HG03159 (cell line): ENCODE measurements at regions not wholly inside any gene's neighbourhood (a gene's known extent, or its start where the extent isn't known, plus 50 kb on each side); places are given as distances from the start of the nearest gene placed in this dataset.
"Not testable (repeated sequence)": the region's sequence is repeated elsewhere in the genome, so short reads cannot be mapped to it uniquely, and the experiment has no call there.

Experiments used
- ATAC-seq: cut with Tn5 transposase; IDR thresholded peaks from one replicate; pipeline ENCODE4 v1.9.1; 2021; ENCODE audit warnings: mild to moderate bottlenecking, moderate library complexity; ENCODE audit not compliant: unreplicated experiment

- no peak for ATAC-seq
Observed at GRCh38 chr5:88092958-88093605, 175.6 kb downstream of the TMEM161B start.

GRCh38 chr5:88092358-88092757 lies 176.3 kb downstream of the TMEM161B start:
- no peak for ATAC-seq

GRCh38 chr5:88090506-88090905 lies 178.1 kb downstream of the TMEM161B start:
- ATAC-seq: no peak

DNA sequence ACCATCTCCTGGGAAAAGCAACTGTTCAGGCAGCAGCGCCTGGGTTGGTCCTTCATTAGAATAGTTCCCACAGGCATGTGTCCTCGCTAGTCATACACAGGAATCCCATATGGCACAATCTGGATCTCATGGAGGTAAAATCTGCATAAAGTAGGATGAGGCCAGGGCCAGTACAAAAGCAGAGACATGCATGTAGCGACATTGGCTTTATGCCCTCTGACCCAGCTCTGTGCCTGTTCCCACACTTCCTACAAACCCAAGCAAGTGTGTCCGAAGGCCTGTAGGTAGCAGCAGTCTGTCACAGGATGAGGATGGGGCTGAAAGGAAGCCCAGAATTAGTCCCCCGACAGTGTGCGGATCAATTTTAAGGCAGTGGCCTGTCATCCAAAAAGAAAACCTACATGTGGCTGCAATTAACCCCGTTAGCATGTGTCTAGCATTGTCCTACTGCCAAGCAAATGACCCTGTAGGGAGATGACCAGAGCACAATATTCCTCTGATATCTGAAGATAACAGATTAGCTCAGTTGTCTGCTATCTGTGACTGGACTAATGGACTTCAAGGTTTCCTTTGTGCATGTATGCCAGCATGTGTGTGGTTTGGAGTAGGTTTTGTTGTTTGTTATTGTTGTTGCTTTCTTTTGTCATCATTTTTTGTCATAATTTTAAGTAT lies 178.8 kb downstream of the TMEM161B start:
- no peak for ATAC-seq

DNA sequence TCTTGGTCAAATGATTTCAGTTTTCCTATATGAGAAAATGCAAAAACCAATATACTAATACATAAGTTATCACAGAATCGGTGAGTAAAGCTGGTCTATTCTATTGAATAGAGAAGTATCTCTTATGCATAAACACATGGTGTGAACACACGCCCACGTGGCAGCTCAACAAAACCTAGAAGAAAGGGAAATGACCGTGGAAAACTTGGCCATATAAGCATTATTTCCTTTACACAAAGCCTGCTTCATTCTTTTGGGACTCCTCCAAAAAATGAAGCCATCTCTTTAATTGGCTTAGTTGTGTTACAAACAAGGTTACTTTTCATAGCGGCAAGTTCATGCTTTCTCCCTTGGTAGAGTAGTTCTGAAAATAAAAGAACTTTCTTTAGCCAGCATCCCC lies 183.2 kb downstream of the TMEM161B start:
- no peak for ATAC-seq

DNA sequence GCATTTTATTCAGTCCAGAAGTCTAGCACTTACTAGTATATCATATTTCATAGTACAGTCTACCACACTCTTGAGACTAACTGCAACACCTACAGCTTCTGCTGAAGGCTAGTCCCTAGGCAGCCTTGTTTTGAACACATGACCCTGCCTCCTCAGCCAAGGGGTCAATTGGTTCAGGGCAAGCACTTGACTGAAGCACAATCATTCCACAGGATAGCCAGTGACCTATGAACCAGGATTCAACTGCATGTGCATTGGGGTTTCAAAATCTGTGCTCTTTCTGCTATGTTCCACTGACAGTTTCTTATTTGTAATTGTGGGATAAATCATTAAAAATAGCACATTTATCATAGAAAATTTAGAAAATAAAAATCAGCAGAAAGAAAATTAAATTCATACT lies 186.8 kb downstream of the TMEM161B start:
- no peak for ATAC-seq

- ATAC-seq: no peak
Observed at GRCh38 chr5:88063813-88064212, 204.8 kb downstream of the TMEM161B start.

GRCh38 chr5:88060194-88060593 lies 208.5 kb downstream of the TMEM161B start:
- no peak for ATAC-seq

- ATAC-seq: no peak
Observed at GRCh38 chr5:88058625-88059024, 210.0 kb downstream of the TMEM161B start.

GRCh38 chr5:88052468-88052867 lies 216.2 kb downstream of the TMEM161B start:
- not testable (repeated sequence) for ATAC-seq

DNA sequence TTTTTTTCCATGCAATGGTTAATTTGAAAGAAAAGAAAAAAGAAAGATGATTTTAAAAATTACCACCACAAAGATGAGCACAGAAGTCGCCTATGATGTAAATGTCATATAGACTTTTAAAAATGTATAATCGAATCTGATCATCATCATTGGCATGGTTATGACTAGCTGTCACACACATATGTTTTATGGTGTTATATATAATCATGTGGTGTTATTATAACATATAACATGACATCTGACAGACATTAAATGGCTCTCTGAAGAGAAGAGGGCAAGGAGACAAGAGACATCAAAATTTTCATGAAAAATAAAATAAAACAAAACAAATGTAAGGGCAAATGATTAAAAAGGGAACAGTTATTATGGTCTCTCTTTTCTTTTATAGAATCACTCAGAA lies 217.5 kb downstream of the TMEM161B start:
- ATAC-seq: no peak

DNA sequence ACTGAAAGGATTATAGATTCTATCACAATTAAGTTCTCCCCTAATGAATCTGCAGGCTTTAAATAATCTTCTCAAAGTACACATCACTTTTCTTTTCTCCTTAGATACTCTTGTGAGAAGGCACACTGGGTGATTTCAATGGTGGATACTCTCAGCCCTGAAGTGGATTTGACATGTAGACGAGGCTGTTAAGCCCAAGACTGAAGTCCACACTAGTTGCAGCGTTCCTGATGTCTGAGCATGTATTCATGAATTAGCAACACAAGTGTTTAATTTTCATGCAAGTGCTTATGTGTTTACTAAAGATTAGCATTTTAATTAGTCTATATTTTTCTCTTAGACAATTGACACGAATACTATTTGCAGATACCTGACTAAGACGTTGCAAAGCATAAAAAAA lies 218.9 kb downstream of the TMEM161B start:
- ATAC-seq: no peak

- ATAC-seq: no peak
Observed at GRCh38 chr5:88049156-88049555, 219.5 kb downstream of the TMEM161B start.

DNA sequence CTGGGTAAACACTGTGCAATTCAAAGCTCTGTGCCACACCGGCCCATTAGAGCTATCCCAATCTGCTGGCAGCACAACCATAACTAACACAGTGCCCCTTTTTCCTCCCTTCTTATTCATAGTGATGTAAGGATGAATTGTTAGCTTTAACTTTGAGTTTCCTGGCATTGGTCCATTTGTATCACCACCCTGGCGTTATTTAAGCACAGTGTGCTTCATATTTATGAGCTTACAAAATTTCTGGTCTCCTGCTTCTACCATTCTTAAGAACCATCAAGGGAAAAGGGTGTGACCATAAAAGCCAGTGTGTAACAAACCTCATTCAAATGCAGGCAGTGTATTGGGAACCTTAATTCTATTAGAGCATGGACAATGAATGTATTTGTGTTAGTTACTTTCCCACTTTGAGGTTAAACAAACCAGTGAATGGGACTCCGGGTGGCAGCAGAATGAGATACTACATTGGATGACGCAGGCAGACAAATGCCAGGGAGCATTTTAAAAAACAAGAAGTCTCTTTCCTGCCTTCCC lies 222.6 kb downstream of the TMEM161B start:
- ATAC-seq: no peak

- no peak for ATAC-seq
Observed at GRCh38 chr5:88045165-88045564, 223.5 kb downstream of the TMEM161B start.

DNA sequence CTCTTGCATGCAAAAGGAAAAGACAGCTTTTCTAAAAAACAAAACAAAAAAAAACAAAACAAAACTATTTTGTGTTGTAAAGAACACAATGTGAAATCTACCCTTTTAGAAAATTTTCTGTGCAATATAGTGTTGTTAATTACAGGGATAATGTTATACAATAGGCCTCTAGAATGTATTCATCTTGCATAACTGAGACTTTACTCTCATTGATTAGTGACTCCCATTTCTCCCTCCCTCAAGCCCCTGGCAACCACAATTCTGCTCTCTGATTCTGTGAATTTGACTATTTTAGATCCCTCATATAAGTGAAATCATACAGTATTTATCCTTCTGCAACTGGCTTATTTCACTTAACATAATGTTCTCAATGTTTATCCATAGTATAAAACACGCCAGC lies 234.1 kb downstream of the TMEM161B start:
- no peak for ATAC-seq

DNA sequence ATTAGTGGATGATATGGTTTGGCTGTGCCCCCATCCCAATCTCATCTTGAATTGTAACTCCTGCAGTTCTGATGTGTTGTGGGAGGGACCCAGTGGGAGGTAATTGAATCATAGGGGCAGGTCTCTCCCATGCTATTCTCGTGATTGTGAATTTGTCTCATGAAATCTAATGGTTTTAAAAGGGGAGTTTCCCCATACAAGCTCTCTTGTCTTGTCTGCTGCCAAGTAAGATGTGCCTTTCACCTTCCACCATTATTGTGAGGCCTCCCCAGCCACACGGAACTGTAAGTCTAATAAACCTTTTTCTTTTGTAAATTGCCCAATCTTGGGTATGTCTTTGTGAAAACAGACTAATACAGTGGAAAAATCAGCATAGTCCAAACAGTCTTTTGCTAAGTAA lies 235.5 kb downstream of the TMEM161B start:
- ATAC-seq: no peak

GRCh38 chr5:88029011-88029410 lies 239.6 kb downstream of the TMEM161B start:
- no peak for ATAC-seq

DNA sequence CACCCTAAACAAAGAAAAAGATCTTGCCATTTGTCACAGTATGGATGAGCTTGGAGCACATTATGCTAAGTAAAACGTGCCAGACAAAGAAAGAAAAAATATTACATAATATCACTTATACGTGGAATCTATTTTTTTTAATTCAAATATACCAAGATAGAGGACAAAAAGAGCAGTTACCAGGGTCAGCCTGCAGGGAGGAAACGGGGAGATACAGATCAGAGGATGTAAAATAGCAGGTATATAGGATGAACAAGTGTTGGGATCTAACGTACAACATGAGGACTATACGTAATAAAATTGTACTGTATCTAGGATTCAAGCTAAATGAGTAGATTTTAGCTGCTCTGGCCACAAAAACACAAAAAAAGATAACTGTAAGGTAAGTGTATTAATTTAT lies 247.5 kb downstream of the TMEM161B start:
- ATAC-seq: no peak

- not testable (repeated sequence) for ATAC-seq
Observed at GRCh38 chr5:88014984-88015383, 253.7 kb downstream of the TMEM161B start.

GRCh38 chr5:88000877-88001276 lies 267.8 kb downstream of the TMEM161B start:
- no peak for ATAC-seq

- no peak for ATAC-seq
Observed at GRCh38 chr5:87997662-87998061, 271.0 kb downstream of the TMEM161B start.

- ATAC-seq: no peak
Observed at GRCh38 chr5:87966213-87966612, 302.4 kb downstream of the TMEM161B start.
